Brain microvascular endothelial cell (primary cell): ENCODE measurements at regions not wholly inside any gene's neighbourhood (a gene's known extent, or its start where the extent isn't known, plus 50 kb on each side); places are given as distances from the start of the nearest gene placed in this dataset.

Experiments
- DNase-seq: peaks from one replicate; pipeline ENCODE4 v3.0.0-alpha.2; 2020
- H3K27ac ChIP-seq: fragments of 250-450 bp; sonication (Bioruptor Pico); 2 replicates; pipeline ENCODE4 v1.5.1; 2020; ENCODE audit warnings: mild to moderate bottlenecking, moderate library complexity
- H3K27me3 ChIP-seq: fragments of 250-450 bp; sonication (Bioruptor Pico); replicated peaks from 2 replicates; pipeline ENCODE4 v1.5.1; 2020; ENCODE audit warnings: mild to moderate bottlenecking
- H3K36me3 ChIP-seq: fragments of 250-450 bp; sonication (Bioruptor Pico); replicated peaks from 2 replicates; pipeline ENCODE4 v1.5.1; 2020; ENCODE audit warnings: mild to moderate bottlenecking
- H3K4me3 ChIP-seq: 2 replicates; pipeline ENCODE4 v1.5.1; 2011; ENCODE audit warnings: low read depth, mild to moderate bottlenecking, control low read depth, low read length, moderate library complexity
- in situ Hi-C: cut with HindIII; loops from 2 replicates; pipeline ENCODE4 v1.10.0; 2017; ENCODE audit warnings: low sequenced_read_pairs, low pct_ligation_motif_present
- TF ChIP-seq, protein P1 (sequence below): IDR thresholded peaks from 2 replicates; pipeline ENCODE4 v1.5.1; 2011; ENCODE audit warnings: low read depth, mild to moderate bottlenecking, moderate library complexity, low read length, control low read depth, inconsistent platforms; ENCODE audit errors: missing control alignments

DNA sequence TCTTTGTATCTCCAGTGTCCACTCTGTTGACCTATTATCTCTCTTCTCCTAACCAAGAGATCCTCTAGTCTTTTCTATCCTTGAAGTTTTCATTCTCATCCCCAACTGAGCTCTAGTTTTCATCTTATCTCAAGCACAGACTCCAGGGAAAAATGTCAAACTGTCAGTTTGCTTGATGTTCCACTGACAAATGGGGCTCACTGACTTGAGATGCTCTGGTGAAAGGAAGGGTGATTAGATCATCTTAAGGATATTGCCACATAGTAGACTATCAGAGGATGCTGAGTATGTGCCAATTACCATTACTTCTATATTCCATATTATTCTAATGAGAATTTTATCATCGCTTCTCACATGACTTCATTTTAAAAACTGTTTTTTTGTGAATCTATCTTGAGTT is 2008.2 kb downstream of the ARAP2 start:
- no peak overlapping the region for H3K27ac ChIP-seq
- in situ Hi-C loops = no loop called here
- TF ChIP-seq, protein P1, sequence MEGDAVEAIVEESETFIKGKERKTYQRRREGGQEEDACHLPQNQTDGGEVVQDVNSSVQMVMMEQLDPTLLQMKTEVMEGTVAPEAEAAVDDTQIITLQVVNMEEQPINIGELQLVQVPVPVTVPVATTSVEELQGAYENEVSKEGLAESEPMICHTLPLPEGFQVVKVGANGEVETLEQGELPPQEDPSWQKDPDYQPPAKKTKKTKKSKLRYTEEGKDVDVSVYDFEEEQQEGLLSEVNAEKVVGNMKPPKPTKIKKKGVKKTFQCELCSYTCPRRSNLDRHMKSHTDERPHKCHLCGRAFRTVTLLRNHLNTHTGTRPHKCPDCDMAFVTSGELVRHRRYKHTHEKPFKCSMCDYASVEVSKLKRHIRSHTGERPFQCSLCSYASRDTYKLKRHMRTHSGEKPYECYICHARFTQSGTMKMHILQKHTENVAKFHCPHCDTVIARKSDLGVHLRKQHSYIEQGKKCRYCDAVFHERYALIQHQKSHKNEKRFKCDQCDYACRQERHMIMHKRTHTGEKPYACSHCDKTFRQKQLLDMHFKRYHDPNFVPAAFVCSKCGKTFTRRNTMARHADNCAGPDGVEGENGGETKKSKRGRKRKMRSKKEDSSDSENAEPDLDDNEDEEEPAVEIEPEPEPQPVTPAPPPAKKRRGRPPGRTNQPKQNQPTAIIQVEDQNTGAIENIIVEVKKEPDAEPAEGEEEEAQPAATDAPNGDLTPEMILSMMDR = no peak
- no peaks in the 10 kb centered on the region for H3K36me3 ChIP-seq
- H3K4me3 ChIP-seq = no peak overlapping the region
- no peaks in the 10 kb centered on the region for H3K27me3 ChIP-seq
- no peak for DNase-seq

DNA sequence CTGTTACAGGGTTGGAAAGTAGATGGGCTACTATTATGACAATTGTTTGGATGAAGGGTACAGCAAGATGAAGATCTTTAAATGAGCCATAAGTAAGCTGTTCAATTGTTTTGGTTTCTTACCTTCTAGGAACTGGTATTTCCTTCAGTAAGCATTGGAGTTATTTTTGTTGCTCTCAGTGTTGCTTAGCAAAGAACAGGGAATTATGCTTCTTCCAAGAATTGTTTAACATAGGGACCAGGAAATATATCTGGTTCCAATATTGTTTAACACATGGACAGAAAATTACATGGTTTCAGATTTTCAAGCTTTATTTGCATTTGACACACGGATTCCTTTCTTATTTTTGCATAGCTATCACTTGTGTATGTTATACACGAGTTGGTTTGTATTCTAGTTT is 1999.0 kb downstream of the ARAP2 start:
- TF ChIP-seq, protein P1 = no peak
- H3K36me3 ChIP-seq = no peaks in the 10 kb centered on the region
- in situ Hi-C loops = no loop called here
- no peak overlapping the region for H3K27ac ChIP-seq
- H3K27me3 ChIP-seq = no peaks in the 10 kb centered on the region
- no peak for DNase-seq
- H3K4me3 ChIP-seq = no peak overlapping the region

DNA sequence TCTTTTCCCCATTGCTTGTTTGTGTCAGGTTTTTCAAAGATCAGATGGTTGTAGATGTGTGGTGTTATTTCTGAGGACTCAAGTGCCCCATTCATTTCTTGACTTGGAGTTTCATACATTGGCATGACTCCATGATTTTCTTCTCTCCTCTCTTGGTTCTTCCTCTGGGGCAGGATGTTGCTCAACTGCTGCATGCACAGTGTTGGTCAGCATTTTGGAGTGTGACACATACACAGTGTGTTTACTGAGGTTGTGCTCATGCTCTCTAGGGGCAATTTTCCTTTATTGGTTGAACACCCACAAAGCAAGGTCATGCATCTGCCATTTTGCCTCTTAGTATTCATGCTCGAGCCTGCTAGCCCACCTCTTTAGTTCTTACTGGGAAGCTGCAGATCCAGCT is 1993.8 kb downstream of the ARAP2 start:
- no peaks in the 10 kb centered on the region for H3K36me3 ChIP-seq
- no peak overlapping the region for H3K27ac ChIP-seq
- TF ChIP-seq, protein P1 = no peak
- no peak overlapping the region for H3K4me3 ChIP-seq
- in situ Hi-C loops = no loop called here
- no peak for DNase-seq
- H3K27me3 ChIP-seq = no peaks in the 10 kb centered on the region

DNA sequence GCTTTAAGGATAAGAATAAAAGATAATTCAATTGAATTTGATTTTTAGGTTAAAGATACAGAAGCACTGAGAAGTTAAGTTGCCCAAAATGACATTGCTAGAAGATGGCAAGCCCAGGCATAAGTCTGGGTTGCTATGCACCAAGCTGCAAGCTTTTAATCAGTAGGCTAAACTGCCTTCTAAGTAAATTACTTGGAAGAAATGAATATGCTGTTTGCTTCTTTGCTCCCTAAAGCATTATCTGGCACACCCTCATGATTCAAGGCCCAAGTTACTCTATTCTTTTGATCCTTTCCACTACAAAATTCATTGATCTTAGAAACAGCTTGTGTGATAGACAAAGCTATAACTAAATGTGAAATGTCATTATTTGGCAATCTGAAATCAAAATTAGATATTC is 1991.1 kb downstream of the ARAP2 start:
- DNase-seq = no peak
- no peak overlapping the region for H3K27ac ChIP-seq
- H3K36me3 ChIP-seq = no peaks in the 10 kb centered on the region
- H3K4me3 ChIP-seq = no peak overlapping the region
- TF ChIP-seq, protein P1 = no peak
- H3K27me3 ChIP-seq = no peaks in the 10 kb centered on the region
- in situ Hi-C loops = no loop called here

DNA sequence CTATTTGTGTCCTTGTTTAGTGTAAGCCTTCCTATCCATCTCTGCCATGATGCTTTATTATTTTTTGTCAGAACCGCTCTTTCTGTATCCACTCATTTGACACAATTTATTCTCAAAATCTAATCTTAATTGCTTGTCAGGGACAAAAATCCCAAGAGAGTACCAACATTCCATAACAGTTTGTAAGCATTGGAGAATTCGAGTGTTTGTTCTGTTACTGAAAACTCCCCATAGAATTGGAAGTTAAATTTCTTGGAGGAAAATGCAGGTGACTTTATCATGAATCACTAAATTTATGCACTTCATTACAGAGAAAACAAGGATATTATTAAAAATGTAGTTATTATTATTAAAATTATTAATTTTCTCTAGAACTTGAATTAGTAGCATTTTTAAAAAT is 1986.1 kb downstream of the ARAP2 start:
- in situ Hi-C loops = no loop called here
- Histone ChIP-seq H3K4me3 (no peak overlapping the region), H3K27me3 (no peaks in the 10 kb centered on the region), H3K27ac (no peak overlapping the region), H3K36me3 (no peaks in the 10 kb centered on the region)
- DNase-seq = no peak
- TF ChIP-seq, protein P1 = no peak

DNA sequence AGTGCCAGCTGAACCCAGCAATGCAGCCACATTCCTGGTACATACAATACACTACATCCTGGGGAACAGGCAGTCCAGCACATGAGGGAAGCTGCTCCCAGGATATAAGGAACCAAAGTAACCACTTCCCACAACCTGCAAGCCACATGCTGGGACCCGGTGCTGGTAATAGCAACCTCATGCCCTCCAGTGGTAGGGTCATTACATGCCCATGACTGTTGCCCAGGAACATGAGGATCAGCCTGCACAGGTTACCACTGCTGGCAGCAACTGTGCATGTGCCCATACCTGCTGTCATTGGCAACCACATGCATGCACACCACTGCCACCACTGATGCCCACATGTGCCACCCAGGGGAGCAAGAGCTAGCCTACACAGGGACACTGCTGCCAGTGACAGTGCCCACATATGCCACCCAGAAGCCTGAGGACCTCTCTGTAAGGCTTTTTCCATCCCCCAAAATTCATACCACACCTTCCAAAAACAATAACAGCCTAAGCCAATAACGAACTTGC is 1982.5 kb downstream of the ARAP2 start:
- TF ChIP-seq, protein P1 = no peak
- DNase-seq = no peak
- in situ Hi-C loops = no loop called here
- Histone ChIP-seq H3K27me3 (no peaks in the 10 kb centered on the region), H3K36me3 (no peaks in the 10 kb centered on the region), H3K27ac (no peak overlapping the region), H3K4me3 (no peak overlapping the region)
